ENCODE measurements at regions not wholly inside any gene's neighbourhood (a gene's known extent, or its start where the extent isn't known, plus 50 kb on each side); places are given as distances from the start of the nearest gene placed in this dataset.

DNA sequence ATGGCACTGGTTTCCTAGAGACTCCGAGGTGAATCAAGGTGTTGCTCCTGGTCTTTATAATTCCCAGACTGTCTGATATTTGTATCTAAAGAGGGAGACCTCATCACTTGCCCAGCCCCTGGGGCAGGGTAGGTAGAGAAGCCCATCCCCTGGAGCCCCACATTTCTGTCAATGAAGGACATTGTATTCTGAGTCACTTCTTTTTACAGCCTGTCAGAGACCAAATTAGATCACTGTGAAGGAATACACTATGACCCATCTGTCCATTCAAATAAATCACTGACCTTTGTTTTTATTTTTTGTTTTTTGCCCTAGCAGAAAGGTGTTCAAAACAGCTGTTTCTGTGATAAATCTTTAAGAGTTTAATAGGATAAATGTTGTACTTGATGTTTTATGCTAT is 67.9 kb upstream of the ANO6 start:
- TF ChIP-seq, protein P1, sequence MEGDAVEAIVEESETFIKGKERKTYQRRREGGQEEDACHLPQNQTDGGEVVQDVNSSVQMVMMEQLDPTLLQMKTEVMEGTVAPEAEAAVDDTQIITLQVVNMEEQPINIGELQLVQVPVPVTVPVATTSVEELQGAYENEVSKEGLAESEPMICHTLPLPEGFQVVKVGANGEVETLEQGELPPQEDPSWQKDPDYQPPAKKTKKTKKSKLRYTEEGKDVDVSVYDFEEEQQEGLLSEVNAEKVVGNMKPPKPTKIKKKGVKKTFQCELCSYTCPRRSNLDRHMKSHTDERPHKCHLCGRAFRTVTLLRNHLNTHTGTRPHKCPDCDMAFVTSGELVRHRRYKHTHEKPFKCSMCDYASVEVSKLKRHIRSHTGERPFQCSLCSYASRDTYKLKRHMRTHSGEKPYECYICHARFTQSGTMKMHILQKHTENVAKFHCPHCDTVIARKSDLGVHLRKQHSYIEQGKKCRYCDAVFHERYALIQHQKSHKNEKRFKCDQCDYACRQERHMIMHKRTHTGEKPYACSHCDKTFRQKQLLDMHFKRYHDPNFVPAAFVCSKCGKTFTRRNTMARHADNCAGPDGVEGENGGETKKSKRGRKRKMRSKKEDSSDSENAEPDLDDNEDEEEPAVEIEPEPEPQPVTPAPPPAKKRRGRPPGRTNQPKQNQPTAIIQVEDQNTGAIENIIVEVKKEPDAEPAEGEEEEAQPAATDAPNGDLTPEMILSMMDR (IDR thresholded peaks at IDR 0.05), result no peak
- TF ChIP-seq POLR2A (IDR thresholded peaks at IDR 0.05), result no peak

Data from right lobe of liver (tissue), 4 donors.